ENCODE measurements at regions not wholly inside any gene's neighbourhood (a gene's known extent, or its start where the extent isn't known, plus 50 kb on each side); places are given as distances from the start of the nearest gene placed in this dataset.

DNA sequence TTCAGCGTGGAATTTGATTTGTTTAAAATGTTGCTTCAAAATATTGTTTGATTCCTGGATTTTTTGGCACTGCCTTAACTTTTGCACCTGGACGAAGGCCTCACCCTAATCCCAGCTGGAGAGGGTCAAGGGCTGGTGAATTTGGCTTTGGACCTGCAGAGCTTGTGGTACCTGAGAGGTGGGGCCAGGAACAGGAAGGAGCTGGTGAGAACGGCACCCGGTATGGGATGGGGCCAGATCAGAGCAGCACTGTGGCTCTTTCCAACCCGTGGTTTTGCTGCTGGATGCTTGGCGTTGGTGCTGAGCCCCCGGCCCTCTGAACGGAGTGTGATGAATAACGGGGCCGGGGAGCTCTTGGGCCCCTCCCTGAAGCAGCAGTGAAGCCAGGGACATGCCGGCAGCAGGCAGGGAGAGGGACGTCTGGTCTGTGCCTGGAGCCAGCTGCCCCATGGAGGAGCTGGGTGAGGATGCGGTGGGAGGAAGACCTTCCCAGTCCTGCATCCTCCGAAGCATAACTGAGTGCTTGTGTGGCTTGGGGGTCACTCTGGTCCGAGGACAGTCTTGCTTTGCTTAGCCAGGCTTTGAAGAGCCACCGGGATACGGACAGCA is 275.4 kb downstream of the SEC14L1 start:
- TF ChIP-seq FOXP2 (optimal IDR thresholded peaks at IDR 0.05; ENCODE audit: borderline replicate concordance, extremely low read depth, extremely low read length, insufficient read depth) (no peak), POLR2AphosphoS5 (IDR thresholded peaks at IDR 0.05; ENCODE audit: low read depth, low read length) (no peak), TAF1 (IDR thresholded peaks at IDR 0.05; ENCODE audit: borderline replicate concordance, insufficient read depth, low read length) (no peak)

All from PFSK-1 (cell line).